Mesendoderm (in vitro differentiated cells): ENCODE measurements at regions not wholly inside any gene's neighbourhood (a gene's known extent, or its start where the extent isn't known, plus 50 kb on each side); places are given as distances from the start of the nearest gene placed in this dataset.

ENCODE experiments used
- DNase-seq: peaks from one replicate; pipeline ENCODE4 v3.0.0; 2013
- H2AK5ac ChIP-seq: 2 replicates; pipeline ENCODE4 v1.6.1; 2013; ENCODE audit warnings: low read length, inconsistent platforms
- H2BK120ac ChIP-seq: 2 replicates; pipeline ENCODE4 v1.6.1; 2013; ENCODE audit warnings: low read depth, mild to moderate bottlenecking, low read length, moderate library complexity, mixed read lengths
- H2BK15ac ChIP-seq: replicated peaks from 2 replicates; pipeline ENCODE4 v1.6.1; 2013; ENCODE audit warnings: low read depth, mild to moderate bottlenecking, moderate library complexity
- H2BK5ac ChIP-seq: 2 replicates; pipeline ENCODE4 v1.6.1; 2013; ENCODE audit warnings: low read length, inconsistent platforms
- H3K18ac ChIP-seq: 2 replicates; pipeline ENCODE4 v1.6.1; 2013; ENCODE audit warnings: mild to moderate bottlenecking, low read length, mixed read lengths
- H3K23ac ChIP-seq: one replicate; pipeline ENCODE4 v1.6.1; 2013; ENCODE audit warnings: low read length
- H3K27ac ChIP-seq: 2 replicates; pipeline ENCODE4 v1.5.1; 2013; ENCODE audit warnings: low read depth, mild to moderate bottlenecking, inconsistent platforms, low read length, moderate library complexity
- H3K27me3 ChIP-seq: 2 replicates; pipeline ENCODE4 v1.6.1; 2013; ENCODE audit warnings: low read length, control low read depth, mild to moderate bottlenecking, inconsistent platforms; ENCODE audit not compliant: insufficient read depth, poor library complexity
- H3K36me3 ChIP-seq: 2 replicates; pipeline ENCODE4 v1.6.1; 2013; ENCODE audit warnings: low read length, inconsistent platforms; ENCODE audit not compliant: control insufficient read depth, insufficient read depth
- H3K4ac ChIP-seq: one replicate; pipeline ENCODE4 v1.6.1; 2013; ENCODE audit warnings: low read depth, mild to moderate bottlenecking, low read length, moderate library complexity
- H3K4me1 ChIP-seq: 2 replicates; pipeline ENCODE4 v1.6.1; 2013; ENCODE audit warnings: low read depth, low read length, inconsistent platforms; ENCODE audit not compliant: control insufficient read depth
- H3K4me2 ChIP-seq: 2 replicates; pipeline ENCODE4 v1.6.1; 2013; ENCODE audit warnings: low read length
- H3K4me3 ChIP-seq: 2 replicates; pipeline ENCODE4 v1.5.1; 2013; ENCODE audit warnings: mild to moderate bottlenecking, low read length
- H3K56ac ChIP-seq: one replicate; pipeline ENCODE4 v1.6.1; 2013; ENCODE audit warnings: low read length
- H3K79me1 ChIP-seq: 2 replicates; pipeline ENCODE4 v1.6.1; 2013; ENCODE audit warnings: low read length, inconsistent platforms
- H3K79me2 ChIP-seq: 2 replicates; pipeline ENCODE4 v1.6.1; 2013; ENCODE audit warnings: mild to moderate bottlenecking, low read length; ENCODE audit not compliant: control insufficient read depth, insufficient read depth
- H3K9ac ChIP-seq: 2 replicates; pipeline ENCODE4 v1.6.1; 2013; ENCODE audit warnings: low read length, inconsistent platforms
- H4K5ac ChIP-seq: one replicate; pipeline ENCODE4 v1.6.1; 2013; ENCODE audit warnings: low read length
- H4K8ac ChIP-seq: one replicate; pipeline ENCODE4 v1.6.1; 2013; ENCODE audit warnings: low read depth, mild to moderate bottlenecking, control low read depth, low read length, moderate library complexity
- WGBS: extraction: QIAGEN DNeasy Blood & Tissue Kit; methylation state at CpG from one replicate; pipeline ENCODE4 v1.1.7; 2013; ENCODE audit warnings: low lambda C conversion rate, missing lambda C conversion rate; ENCODE audit not compliant: insufficient coverage; ENCODE audit errors: extremely low coverage; 5-methylcytosine and 5-hydroxymethylcytosine counted together

GRCh38 chr7:126378642-126379041, 874.1 kb downstream of the GRM8 start:
- Histone ChIP-seq H3K4me1 (no peaks in the 10 kb centered on the region), H2AK5ac (no peak overlapping the region), H3K27ac (no peak overlapping the region), H3K18ac (no peak overlapping the region), H3K4ac (no peak overlapping the region), H3K9ac (no peak overlapping the region), H4K8ac (no peak overlapping the region), H2BK15ac (no peak overlapping the region), H3K4me3 (no peak overlapping the region), H3K56ac (no peak overlapping the region), H2BK5ac (no peak overlapping the region), H2BK120ac (no peak overlapping the region), H3K36me3 (no peaks in the 10 kb centered on the region), H3K23ac (no peak overlapping the region), H3K79me1 (no peaks in the 10 kb centered on the region), H3K27me3 (no peaks in the 10 kb centered on the region), H3K79me2 (no peaks in the 10 kb centered on the region), H3K4me2 (no peak overlapping the region), H4K5ac (no peak overlapping the region)
- no peak for DNase-seq
- WGBS, result no CpG with 5 or more reads among the region's 2 CpGs

DNA sequence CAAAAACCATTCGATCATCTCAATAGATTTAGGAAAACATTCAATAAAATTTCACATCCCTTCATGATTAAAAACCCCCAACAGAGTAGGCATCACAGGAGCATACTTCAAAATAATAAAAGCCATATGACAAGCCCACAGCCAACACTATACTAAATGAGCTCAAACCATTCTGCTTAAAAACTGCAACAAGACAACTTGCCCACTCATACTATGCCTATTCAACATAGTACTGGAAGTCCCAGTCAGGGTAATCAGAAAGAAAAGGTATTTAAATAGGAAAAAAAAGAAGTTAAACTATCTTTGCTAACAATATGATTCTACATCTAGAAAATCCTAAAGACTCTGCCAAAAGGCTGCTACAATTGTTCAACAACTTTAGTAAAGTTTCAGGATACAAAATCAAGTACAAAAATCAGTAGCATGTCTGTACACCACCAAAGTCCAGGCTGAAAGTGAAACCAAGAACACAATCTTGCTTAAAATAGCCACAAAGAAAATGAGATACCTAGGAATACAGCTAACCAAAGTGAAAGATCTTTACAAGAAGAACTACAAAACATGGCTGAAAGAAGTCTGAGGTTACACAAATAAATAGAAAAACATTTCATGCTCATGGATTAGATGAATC, 882.6 kb downstream of the GRM8 start:
- no peak overlapping the region for H2AK5ac ChIP-seq
- H2BK5ac ChIP-seq, result no peak overlapping the region
- no peaks in the 10 kb centered on the region for H3K79me1 ChIP-seq
- no peak overlapping the region for H3K23ac ChIP-seq
- no peak overlapping the region for H4K8ac ChIP-seq
- WGBS, result no CpG with 5 or more reads among the region's 1 CpG
- H3K79me2 ChIP-seq, result no peaks in the 10 kb centered on the region
- H3K4me1 ChIP-seq, result no peaks in the 10 kb centered on the region
- no peak overlapping the region for H3K56ac ChIP-seq
- H3K27me3 ChIP-seq, result no peaks in the 10 kb centered on the region
- no peaks in the 10 kb centered on the region for H3K36me3 ChIP-seq
- no peak overlapping the region for H3K4me3 ChIP-seq
- no peak for DNase-seq
- H3K9ac ChIP-seq, result no peak overlapping the region
- H3K27ac ChIP-seq, result no peak overlapping the region
- H4K5ac ChIP-seq, result no peak overlapping the region
- no peak overlapping the region for H2BK120ac ChIP-seq
- no peak overlapping the region for H2BK15ac ChIP-seq
- no peak overlapping the region for H3K4ac ChIP-seq
- H3K18ac ChIP-seq, result no peak overlapping the region
- H3K4me2 ChIP-seq, result no peak overlapping the region

- Histone ChIP-seq H4K8ac (no peak overlapping the region), H3K27me3 (no peaks in the 10 kb centered on the region), H3K56ac (no peak overlapping the region), H3K36me3 (no peaks in the 10 kb centered on the region), H3K27ac (no peak overlapping the region), H2AK5ac (no peak overlapping the region), H3K9ac (no peak overlapping the region), H3K4me2 (no peak overlapping the region), H3K18ac (no peak overlapping the region), H3K4ac (no peak overlapping the region), H2BK15ac (no peak overlapping the region), H4K5ac (no peak overlapping the region), H3K4me3 (no peak overlapping the region), H2BK5ac (no peak overlapping the region), H3K79me1 (no peaks in the 10 kb centered on the region), H3K79me2 (no peaks in the 10 kb centered on the region), H3K4me1 (no peaks in the 10 kb centered on the region), H2BK120ac (no peak overlapping the region), H3K23ac (no peak overlapping the region)
- WGBS, result no CpG with 5 or more reads among the region's 1 CpG
- DNase-seq, result no peak
Measured at GRCh38 chr7:126362746-126363145, 890.0 kb downstream of the GRM8 start.

- H3K9ac ChIP-seq, result no peak overlapping the region
- no CpG with 5 or more reads among the region's 3 CpGs for WGBS
- no peak overlapping the region for H3K56ac ChIP-seq
- H3K4ac ChIP-seq, result no peak overlapping the region
- no peak overlapping the region for H3K4me2 ChIP-seq
- H3K27ac ChIP-seq, result no peak overlapping the region
- no peaks in the 10 kb centered on the region for H3K36me3 ChIP-seq
- no peak overlapping the region for H4K8ac ChIP-seq
- H3K79me1 ChIP-seq, result no peaks in the 10 kb centered on the region
- no peak overlapping the region for H2BK15ac ChIP-seq
- H2BK120ac ChIP-seq, result no peak overlapping the region
- H3K4me3 ChIP-seq, result no peak overlapping the region
- no peak overlapping the region for H2AK5ac ChIP-seq
- no peaks in the 10 kb centered on the region for H3K27me3 ChIP-seq
- H3K18ac ChIP-seq, result no peak overlapping the region
- no peak overlapping the region for H2BK5ac ChIP-seq
- no peak for DNase-seq
- no peaks in the 10 kb centered on the region for H3K79me2 ChIP-seq
- H4K5ac ChIP-seq, result no peak overlapping the region
- H3K23ac ChIP-seq, result no peak overlapping the region
- no peaks in the 10 kb centered on the region for H3K4me1 ChIP-seq
Measured at GRCh38 chr7:126361183-126361582, 891.6 kb downstream of the GRM8 start.

DNA sequence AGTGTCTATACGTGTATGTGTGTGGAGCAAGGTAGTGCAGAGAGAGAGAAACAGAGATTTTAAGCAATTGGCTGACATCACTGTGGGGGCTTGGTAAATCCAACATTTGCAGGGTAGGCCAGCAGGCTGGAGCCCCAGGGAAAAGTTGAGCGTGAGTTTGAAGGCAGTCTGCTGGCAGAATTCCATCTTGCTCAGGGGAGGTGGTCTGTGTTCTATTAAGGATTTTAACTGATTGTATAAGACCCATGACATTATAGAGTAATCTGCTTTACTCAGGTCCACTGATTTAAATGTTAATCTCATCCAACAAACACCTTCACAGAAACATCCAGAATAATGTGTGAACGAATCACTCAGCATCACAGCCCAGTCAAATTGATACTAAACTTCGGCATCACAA, 912.9 kb downstream of the GRM8 start:
- Histone ChIP-seq H3K79me2 (no peaks in the 10 kb centered on the region), H3K27ac (no peak overlapping the region), H4K5ac (no peak overlapping the region), H3K18ac (no peak overlapping the region), H3K56ac (no peak overlapping the region), H3K23ac (no peak overlapping the region), H3K4me2 (no peak overlapping the region), H4K8ac (no peak overlapping the region), H2BK120ac (no peak overlapping the region), H3K4me3 (no peak overlapping the region), H3K27me3 (no peaks in the 10 kb centered on the region), H3K9ac (no peak overlapping the region), H3K4me1 (no peaks in the 10 kb centered on the region), H3K79me1 (no peaks in the 10 kb centered on the region), H2BK5ac (no peak overlapping the region), H3K4ac (no peak overlapping the region), H3K36me3 (no peaks in the 10 kb centered on the region), H2AK5ac (no peak overlapping the region), H2BK15ac (no peak overlapping the region)
- WGBS, result 100% methylated on average over 1 of the region's 4 CpGs
- no peak for DNase-seq

DNA sequence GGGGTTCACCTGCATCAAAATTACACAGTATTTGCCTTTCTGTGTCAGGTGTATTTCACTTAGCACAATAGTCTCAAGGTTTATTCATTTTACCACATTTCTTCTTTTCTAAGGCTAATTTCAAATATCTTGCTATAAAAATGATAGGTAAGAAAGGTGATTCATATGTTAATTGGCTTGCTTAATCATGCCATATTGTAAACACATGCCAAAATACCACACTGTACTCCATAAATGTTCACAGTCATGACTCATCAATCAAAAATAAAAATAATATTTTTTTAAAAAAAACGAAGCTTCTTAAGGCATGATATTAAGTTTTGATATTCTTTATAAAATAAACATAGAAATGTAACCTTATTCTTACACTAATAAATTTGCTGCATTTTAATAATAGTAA, 947.1 kb downstream of the GRM8 start:
- Histone ChIP-seq H3K18ac (no peak overlapping the region), H3K23ac (no peak overlapping the region), H3K79me1 (no peaks in the 10 kb centered on the region), H2BK15ac (no peak overlapping the region), H3K79me2 (no peaks in the 10 kb centered on the region), H2BK120ac (no peak overlapping the region), H3K4me2 (no peak overlapping the region), H3K36me3 (no peaks in the 10 kb centered on the region), H3K56ac (no peak overlapping the region), H3K27ac (no peak overlapping the region), H2BK5ac (no peak overlapping the region), H3K4me3 (no peak overlapping the region), H2AK5ac (no peak overlapping the region), H3K9ac (no peak overlapping the region), H3K4me1 (no peaks in the 10 kb centered on the region), H4K5ac (no peak overlapping the region), H3K4ac (no peak overlapping the region), H3K27me3 (no peaks in the 10 kb centered on the region), H4K8ac (no peak overlapping the region)
- WGBS, result 100% methylated on average over 1 of the region's 1 CpG
- DNase-seq, result no peak
